Muscle of leg (tissue), 3 donors: ENCODE measurements at regions not wholly inside any gene's neighbourhood (a gene's known extent, or its start where the extent isn't known, plus 50 kb on each side); places are given as distances from the start of the nearest gene placed in this dataset.
A peak's percentile ranks its signal among the peaks of the same experiment; 100 is the strongest.
"Not testable (repeated sequence)": the region's sequence is repeated elsewhere in the genome, so short reads cannot be mapped to it uniquely, and the experiment has no call there.

Experiments
- DNase-seq: peaks from one replicate; pipeline ENCODE4 v3.0.0; 2013
- H3K27ac ChIP-seq: one replicate; pipeline ENCODE4 v1.5.1; 2013; ENCODE audit warnings: mild to moderate bottlenecking, low read length, control low read depth
- H3K27me3 ChIP-seq: one replicate; pipeline ENCODE4 v1.6.1; 2013; ENCODE audit warnings: low read length; ENCODE audit not compliant: control insufficient read depth, insufficient read depth
- H3K36me3 ChIP-seq: one replicate; pipeline ENCODE4 v1.6.1; 2013; ENCODE audit warnings: low read length; ENCODE audit not compliant: control insufficient read depth, insufficient read depth
- H3K4me1 ChIP-seq: one replicate; pipeline ENCODE4 v1.6.1; 2013; ENCODE audit warnings: low read length; ENCODE audit not compliant: control insufficient read depth, insufficient read depth
- H3K4me3 ChIP-seq: one replicate; pipeline ENCODE4 v1.5.1; 2013; ENCODE audit warnings: low read length, control low read depth
- H3K9me3 ChIP-seq: replicated peaks from 2 replicates; pipeline ENCODE4 v1.6.1; 2013; ENCODE audit warnings: low read depth, low read length; ENCODE audit not compliant: control insufficient read depth
- WGBS: methylation state at CpG from one replicate; pipeline ENCODE4 v1.1.5; 2013; ENCODE audit warnings: missing lambda C conversion rate; ENCODE audit not compliant: insufficient coverage; 5-methylcytosine and 5-hydroxymethylcytosine counted together

GRCh38 chr12:91767237-91767636, 378.4 kb downstream of the BTG1 start:
- no CpG with 5 or more reads among the region's 1 CpG for WGBS
- Histone ChIP-seq H3K9me3 (no peaks in the 10 kb centered on the region), H3K27ac (no peak overlapping the region), H3K4me3 (no peak overlapping the region), H3K27me3 (no peaks in the 10 kb centered on the region), H3K36me3 (no peaks in the 10 kb centered on the region), H3K4me1 (no peaks in the 10 kb centered on the region)
- DNase-seq = no peak

- H3K27ac ChIP-seq = no peak overlapping the region
- no peaks in the 10 kb centered on the region for H3K9me3 ChIP-seq
- no peak for DNase-seq
- H3K4me1 ChIP-seq = no peaks in the 10 kb centered on the region
- no peaks in the 10 kb centered on the region for H3K27me3 ChIP-seq
- H3K36me3 ChIP-seq = no peaks in the 10 kb centered on the region
- no peak overlapping the region for H3K4me3 ChIP-seq
- 20% methylated on average over 1 of the region's 1 CpG for WGBS
Observed at GRCh38 chr12:91766454-91766853, 379.2 kb downstream of the BTG1 start.

GRCh38 chr12:91763654-91764370, 381.8 kb downstream of the BTG1 start:
- Histone ChIP-seq H3K27ac (no peak overlapping the region), H3K4me3 (no peak overlapping the region), H3K4me1 (no peaks in the 10 kb centered on the region), H3K9me3 (no peaks in the 10 kb centered on the region), H3K27me3 (no peaks in the 10 kb centered on the region), H3K36me3 (no peaks in the 10 kb centered on the region)
- DNase-seq = peak; percentile 37
- 68% methylated on average over 2 of the region's 5 CpGs for WGBS

GRCh38 chr12:91753649-91754048, 392.0 kb downstream of the BTG1 start:
- Histone ChIP-seq H3K4me3 (no peak overlapping the region), H3K27ac (no peak overlapping the region), H3K36me3 (no peaks in the 10 kb centered on the region), H3K9me3 (peaks cover 6% of the 10 kb centered on the region), H3K27me3 (no peaks in the 10 kb centered on the region), H3K4me1 (no peaks in the 10 kb centered on the region)
- DNase-seq = no peak
- no CpG with 5 or more reads among the region's 3 CpGs for WGBS

- Histone ChIP-seq H3K36me3 (no peaks in the 10 kb centered on the region), H3K9me3 (no peaks in the 10 kb centered on the region), H3K27ac (no peak overlapping the region), H3K4me3 (no peak overlapping the region), H3K4me1 (no peaks in the 10 kb centered on the region), H3K27me3 (no peaks in the 10 kb centered on the region)
- no peak for DNase-seq
- 100% methylated on average over 1 of the region's 1 CpG for WGBS
Observed at GRCh38 chr12:91746976-91747375, 398.7 kb downstream of the BTG1 start.

DNA sequence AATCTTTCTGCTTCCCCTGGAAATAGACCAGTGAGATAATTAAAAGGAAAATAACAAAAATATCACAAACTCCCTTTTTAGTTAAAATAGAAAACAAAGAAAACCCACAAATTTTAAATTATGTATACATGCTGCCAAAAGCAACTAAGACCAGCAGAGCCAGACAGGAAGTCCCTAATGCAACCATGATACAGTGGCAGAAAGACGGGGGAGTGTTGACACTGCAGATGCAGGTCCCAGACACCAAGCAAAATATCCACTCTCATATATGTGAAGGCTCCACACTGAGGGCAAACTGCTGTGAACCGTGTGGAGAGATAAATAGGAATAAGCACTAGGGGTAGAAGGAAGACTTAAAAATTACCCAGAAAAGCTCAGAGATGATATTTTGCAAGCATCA, 401.0 kb downstream of the BTG1 start:
- no peak for DNase-seq
- Histone ChIP-seq H3K4me1 (no peaks in the 10 kb centered on the region), H3K4me3 (no peak overlapping the region), H3K27me3 (no peaks in the 10 kb centered on the region), H3K9me3 (no peaks in the 10 kb centered on the region), H3K36me3 (no peaks in the 10 kb centered on the region), H3K27ac (no peak overlapping the region)
- no CpG with 5 or more reads among the region's 2 CpGs for WGBS

DNA sequence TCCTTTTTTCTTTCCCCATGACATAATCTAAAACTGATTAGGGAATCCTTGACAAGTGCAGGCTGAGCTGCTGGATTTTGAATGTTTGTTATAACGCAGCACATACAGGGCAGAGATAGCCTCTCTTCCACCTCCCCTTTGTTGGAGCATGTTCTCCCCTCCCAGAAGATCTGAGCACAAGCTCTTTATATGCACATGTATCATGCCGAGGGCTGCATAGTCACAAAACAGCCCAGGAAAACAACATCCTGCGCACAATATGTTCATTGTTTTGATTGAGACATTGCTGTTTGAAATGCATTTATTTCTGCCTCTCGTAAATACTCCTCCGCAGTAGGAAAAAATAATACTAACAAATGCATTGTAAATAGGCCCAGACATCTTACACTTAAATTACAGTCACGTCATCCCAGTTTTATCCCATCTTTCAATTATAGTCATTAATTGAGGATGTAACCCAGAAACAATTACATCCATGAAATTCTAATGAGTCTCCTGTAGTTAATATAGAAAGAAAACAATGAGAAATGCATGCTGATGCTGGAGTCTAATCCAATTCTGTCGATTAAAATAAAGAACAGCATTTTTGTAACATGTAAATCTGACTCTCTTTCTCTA, 401.8 kb downstream of the BTG1 start:
- no peaks in the 10 kb centered on the region for H3K27me3 ChIP-seq
- no peaks in the 10 kb centered on the region for H3K36me3 ChIP-seq
- WGBS = no CpG with 5 or more reads among the region's 7 CpGs
- no peak overlapping the region for H3K4me3 ChIP-seq
- H3K4me1 ChIP-seq = no peaks in the 10 kb centered on the region
- DNase-seq = no peak
- no peak overlapping the region for H3K27ac ChIP-seq
- no peaks in the 10 kb centered on the region for H3K9me3 ChIP-seq

DNA sequence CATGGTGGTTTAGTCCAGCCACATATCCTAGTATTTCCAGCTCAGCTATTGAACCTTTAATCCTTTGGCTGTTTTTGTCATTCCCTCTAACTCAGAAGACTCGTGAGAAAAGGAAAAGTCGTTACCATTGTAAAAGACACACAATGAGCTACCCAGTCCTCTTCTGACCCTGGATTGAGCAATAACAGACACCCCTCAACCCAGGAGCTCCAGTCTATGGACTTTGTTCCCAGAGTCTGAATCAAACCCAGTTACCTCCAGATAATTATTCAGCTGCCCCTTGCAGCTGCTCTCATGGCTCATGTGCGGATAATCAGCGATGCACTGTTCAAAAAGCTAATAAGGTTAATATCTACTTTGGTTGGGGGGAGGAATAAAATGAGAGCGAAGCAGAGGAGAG, 402.4 kb downstream of the BTG1 start:
- WGBS = 62% methylated on average over 2 of the region's 5 CpGs
- H3K4me1 ChIP-seq = no peaks in the 10 kb centered on the region
- no peaks in the 10 kb centered on the region for H3K9me3 ChIP-seq
- DNase-seq = no peak
- H3K36me3 ChIP-seq = no peaks in the 10 kb centered on the region
- H3K4me3 ChIP-seq = no peak overlapping the region
- H3K27me3 ChIP-seq = no peaks in the 10 kb centered on the region
- H3K27ac ChIP-seq = no peak overlapping the region

DNA sequence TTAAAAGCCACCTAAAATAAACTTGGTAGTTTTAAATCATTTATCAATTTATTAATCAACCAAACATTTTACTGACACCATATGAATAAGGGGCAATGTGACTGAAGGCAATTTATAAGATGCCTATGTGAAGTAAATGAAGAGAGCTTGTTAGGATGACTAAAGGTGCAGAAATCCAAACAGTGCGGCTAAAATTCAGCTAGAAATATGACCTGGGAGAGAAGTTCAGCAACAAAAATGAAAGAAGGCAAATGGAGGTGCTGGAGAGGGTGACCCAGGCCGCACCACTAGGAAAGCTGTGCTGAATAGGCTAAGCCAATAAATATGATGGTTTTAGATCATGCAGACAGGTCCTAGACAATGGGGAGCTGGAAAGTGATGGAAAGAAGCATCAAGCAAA, 403.7 kb downstream of the BTG1 start:
- H3K27ac ChIP-seq = no peak overlapping the region
- H3K4me3 ChIP-seq = no peak overlapping the region
- no peaks in the 10 kb centered on the region for H3K4me1 ChIP-seq
- no peaks in the 10 kb centered on the region for H3K27me3 ChIP-seq
- DNase-seq = no peak
- no peaks in the 10 kb centered on the region for H3K9me3 ChIP-seq
- no peaks in the 10 kb centered on the region for H3K36me3 ChIP-seq
- WGBS = 98% methylated on average over 2 of the region's 2 CpGs

DNA sequence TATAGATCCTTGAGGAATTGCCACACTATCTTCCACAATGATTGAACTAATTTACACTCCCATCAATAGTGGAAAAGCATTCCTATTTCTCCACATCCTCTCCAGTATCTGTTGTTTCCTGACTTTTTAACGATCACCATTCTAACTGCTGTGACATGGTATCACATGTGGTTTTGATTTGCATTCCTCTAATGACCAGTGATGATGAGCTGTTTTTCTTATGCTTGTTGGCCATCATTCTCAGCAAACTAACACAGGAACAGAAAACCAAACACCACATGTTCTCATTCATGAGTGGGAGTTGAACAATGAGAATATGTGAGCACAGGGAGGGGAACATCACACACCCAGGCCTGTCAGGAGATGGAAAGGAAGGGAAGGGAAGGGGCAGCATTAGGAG, 411.8 kb downstream of the BTG1 start:
- H3K36me3 ChIP-seq, H3K27me3 ChIP-seq, H3K4me1 ChIP-seq, H3K9me3 ChIP-seq, H3K4me3 ChIP-seq, H3K27ac ChIP-seq: not testable (repeated sequence)
- DNase-seq = peak; percentile 12
- WGBS = no CpG with 5 or more reads among the region's 1 CpG

GRCh38 chr12:91732086-91732485, 413.6 kb downstream of the BTG1 start:
- H3K4me1 ChIP-seq = no peaks in the 10 kb centered on the region
- H3K36me3 ChIP-seq = no peaks in the 10 kb centered on the region
- H3K27me3 ChIP-seq = no peaks in the 10 kb centered on the region
- no peak overlapping the region for H3K27ac ChIP-seq
- no peak for DNase-seq
- no CpG with 5 or more reads among the region's 1 CpG for WGBS
- H3K9me3 ChIP-seq = no peaks in the 10 kb centered on the region
- no peak overlapping the region for H3K4me3 ChIP-seq
